ENCODE measurements at regions not wholly inside any gene's neighbourhood (a gene's known extent, or its start where the extent isn't known, plus 50 kb on each side); places are given as distances from the start of the nearest gene placed in this dataset.

GRCh38 chr16:86134802-86135461 is 236.0 kb downstream of the IRF8 start:
- Histone ChIP-seq H3K4me3 (replicated peaks; ENCODE audit: low read depth, low read length) (no peak overlapping the region), H3K27me3 (replicated peaks; ENCODE audit: control insufficient read depth, insufficient read depth, low read length) (0 out of 2 replicates have a peak, but pooled peaks cover 2% of the 10 kb centered on the region)
- TF ChIP-seq CTCF (IDR thresholded peaks at IDR 0.05; ENCODE audit: insufficient read depth, low read length, poor library complexity, severe bottlenecking): no peak

GRCh38 chr16:86137359-86137758 is 238.4 kb downstream of the IRF8 start:
- Histone ChIP-seq H3K27me3 (replicated peaks; ENCODE audit: control insufficient read depth, insufficient read depth, low read length) (0 out of 2 replicates have a peak, but pooled peaks cover 2% of the 10 kb centered on the region), H3K4me3 (replicated peaks; ENCODE audit: low read depth, low read length) (no peak overlapping the region), H3K36me3 (ENCODE audit: control insufficient read depth, insufficient read depth, low read length) (no peaks in the 10 kb centered on the region)
- no peak for DNase-seq (ENCODE audit: extremely low read depth, insufficient read length)
- no peak for TF ChIP-seq CTCF (IDR thresholded peaks at IDR 0.05; ENCODE audit: insufficient read depth, low read length, poor library complexity, severe bottlenecking)

More at GRCh38 chr16:86134802-86135461, 236.0 kb downstream of the IRF8 start:
- DNase-seq (ENCODE audit: extremely low read depth, insufficient read length): no peak
- no peaks in the 10 kb centered on the region for H3K36me3 ChIP-seq (ENCODE audit: control insufficient read depth, insufficient read depth, low read length)

- Histone ChIP-seq H3K36me3 (ENCODE audit: control insufficient read depth, insufficient read depth, low read length) (no peaks in the 10 kb centered on the region), H3K27me3 (replicated peaks; ENCODE audit: control insufficient read depth, insufficient read depth, low read length) (0 out of 2 replicates have a peak, but pooled peaks cover 2% of the 10 kb centered on the region), H3K4me3 (replicated peaks; ENCODE audit: low read depth, low read length) (no peak overlapping the region)
- TF ChIP-seq CTCF (IDR thresholded peaks at IDR 0.05; ENCODE audit: insufficient read depth, low read length, poor library complexity, severe bottlenecking): no peak
- no peak for DNase-seq (ENCODE audit: extremely low read depth, insufficient read length)
These were observed 239.4 kb downstream of the IRF8 start for GRCh38 chr16:86138121-86139085.

GRCh38 chr16:86142801-86143236 is 243.9 kb downstream of the IRF8 start:
- Histone ChIP-seq H3K27me3 (replicated peaks; ENCODE audit: control insufficient read depth, insufficient read depth, low read length) (0 out of 2 replicates have a peak, but pooled peaks cover 2% of the 10 kb centered on the region), H3K4me3 (replicated peaks; ENCODE audit: low read depth, low read length) (no peak overlapping the region), H3K36me3 (ENCODE audit: control insufficient read depth, insufficient read depth, low read length) (no peaks in the 10 kb centered on the region)
- TF ChIP-seq CTCF (IDR thresholded peaks at IDR 0.05; ENCODE audit: insufficient read depth, low read length, poor library complexity, severe bottlenecking): no peak
- no peak for DNase-seq (ENCODE audit: extremely low read depth, insufficient read length)

- no peak for DNase-seq (ENCODE audit: extremely low read depth, insufficient read length)
- Histone ChIP-seq H3K36me3 (ENCODE audit: control insufficient read depth, insufficient read depth, low read length) (no peaks in the 10 kb centered on the region), H3K4me3 (replicated peaks; ENCODE audit: low read depth, low read length) (no peak overlapping the region), H3K27me3 (replicated peaks; ENCODE audit: control insufficient read depth, insufficient read depth, low read length) (no peaks in the 10 kb centered on the region)
- no peak for TF ChIP-seq CTCF (IDR thresholded peaks at IDR 0.05; ENCODE audit: insufficient read depth, low read length, poor library complexity, severe bottlenecking)
These were observed 244.7 kb downstream of the IRF8 start for GRCh38 chr16:86143666-86144065.

Data from GM06990 (cell line).